Keratinocyte (primary cell): ENCODE measurements at regions not wholly inside any gene's neighbourhood (a gene's known extent, or its start where the extent isn't known, plus 50 kb on each side); places are given as distances from the start of the nearest gene placed in this dataset.

Experiments
- DNase-seq: peaks from one replicate; pipeline ENCODE4 v3.0.0-alpha.2; 2011; ENCODE audit warnings: low read depth, missing footprints, low spot score
- FAIRE-seq: peaks from 2 replicates; lab custom pipeline; 2011; peaks lifted over from hg19 to GRCh38; lab: Jason Lieb, UNC
- H2AFZ ChIP-seq: 2 replicates; pipeline ENCODE4 v1.6.0; 2012; ENCODE audit warnings: low read length, control low read depth, inconsistent platforms; ENCODE audit not compliant: control insufficient read depth
- H3K27ac ChIP-seq: 2 replicates; pipeline ENCODE4 v1.5.1; 2011; ENCODE audit warnings: low read length; ENCODE audit not compliant: control insufficient read depth, insufficient read depth
- H3K27me3 ChIP-seq: 3 replicates; pipeline ENCODE4 v1.6.0; 2011; ENCODE audit warnings: low read length; ENCODE audit not compliant: control insufficient read depth, insufficient read depth; ENCODE audit errors: extremely low read depth
- H3K36me3 ChIP-seq, 2 experiments: 2 replicates in 1 of 2; 3 replicates in 1 of 2; pipeline ENCODE4 v1.5.1; 2011; ENCODE audit warnings: low read length in 2 of 2, mild to moderate bottlenecking in 1 of 2; ENCODE audit not compliant: control insufficient read depth in 2 of 2, insufficient read depth in 2 of 2; ENCODE audit errors: extremely low read depth in 1 of 2
- H3K4me1 ChIP-seq: 3 replicates; pipeline ENCODE4 v1.5.1; 2011; ENCODE audit warnings: low read length; ENCODE audit not compliant: control insufficient read depth, insufficient read depth; ENCODE audit errors: extremely low read depth
- H3K4me2 ChIP-seq: 3 replicates; pipeline ENCODE4 v1.6.0; 2011; ENCODE audit warnings: low read depth, low read length; ENCODE audit not compliant: control insufficient read depth, insufficient read depth; ENCODE audit errors: extremely low read depth
- H3K4me3 ChIP-seq, 3 experiments: fragments of 200-600 bp in 1 of 3; sonication (generic) in 1 of 3; 2 replicates in 2 of 3; 3 replicates in 1 of 3; pipeline ENCODE4 v1.5.1; 2011 to 2016; ENCODE audit warnings: low read length in 3 of 3, mild to moderate bottlenecking in 3 of 3, control low read depth in 2 of 3, inconsistent platforms in 1 of 3, low read depth in 1 of 3, mixed read lengths in 1 of 3, mixed run types in 1 of 3, moderate library complexity in 1 of 3; ENCODE audit not compliant: control insufficient read depth in 2 of 3, insufficient read depth in 2 of 3; ENCODE audit errors: extremely low read depth in 1 of 3
- H3K79me2 ChIP-seq: 2 replicates; pipeline ENCODE4 v1.6.0; 2012; ENCODE audit warnings: low read length; ENCODE audit not compliant: control insufficient read depth, insufficient read depth
- H3K9ac ChIP-seq: 3 replicates; pipeline ENCODE4 v1.6.0; 2011; ENCODE audit warnings: low read length; ENCODE audit not compliant: control insufficient read depth, insufficient read depth; ENCODE audit errors: extremely low read depth
- H3K9me1 ChIP-seq: 3 replicates; pipeline ENCODE4 v1.6.0; 2011; ENCODE audit warnings: low read length; ENCODE audit not compliant: control insufficient read depth, insufficient read depth; ENCODE audit errors: extremely low read depth
- H3K9me3 ChIP-seq: 2 replicates; pipeline ENCODE4 v1.5.1; 2012; ENCODE audit warnings: low read depth, low read length; ENCODE audit not compliant: control insufficient read depth
- H4K20me1 ChIP-seq: 3 replicates; pipeline ENCODE4 v1.6.0; 2011; ENCODE audit warnings: low read length; ENCODE audit not compliant: control insufficient read depth, insufficient read depth; ENCODE audit errors: extremely low read depth
- CTCF ChIP-seq, 3 experiments: IDR thresholded peaks in 1 of 3; conservative IDR thresholded peaks in 1 of 3; optimal IDR thresholded peaks in 1 of 3; 2 replicates in 2 of 3; 3 replicates in 1 of 3; pipeline versions ENCODE3 to v1.5.1; 2011; ENCODE audit warnings: low read length in 3 of 3, mild to moderate bottlenecking in 3 of 3, moderate library complexity in 2 of 3, control low read depth in 1 of 3, inconsistent platforms in 1 of 3; ENCODE audit not compliant: insufficient read depth in 2 of 3; ENCODE audit errors: extremely low read depth in 1 of 3
- EZH2 ChIP-seq: IDR thresholded peaks from one replicate; pipeline ENCODE4 v1.6.1; 2012; ENCODE audit warnings: inconsistent platforms, mild to moderate bottlenecking, low read length, moderate library complexity
- dilution Hi-C: fragments of 300-500 bp; cut with MboI; formaldehyde crosslinking; loops from one replicate; pipeline ENCODE4 v1.7.0; 2020; ENCODE audit warnings: low sequenced_read_pairs; ENCODE audit not compliant: extremely low pct_ligation_motif_present

GRCh38 chr11:80327956-80328614 is 887.3 kb upstream of the TENM4 start:
- H3K27ac ChIP-seq = no peak overlapping the region
- no peak overlapping the region for H3K4me3 ChIP-seq
- no peaks in the 10 kb centered on the region for H3K36me3 ChIP-seq
- H4K20me1 ChIP-seq = no peaks in the 10 kb centered on the region
- no peak overlapping the region for H2AFZ ChIP-seq
- no peak for FAIRE-seq
- H3K9me3 ChIP-seq = no peaks in the 10 kb centered on the region
- H3K79me2 ChIP-seq = no peaks in the 10 kb centered on the region
- no peak overlapping the region for H3K9ac ChIP-seq
- no peaks in the 10 kb centered on the region for H3K9me1 ChIP-seq
- DNase-seq = no peak
- H3K4me1 ChIP-seq = no peaks in the 10 kb centered on the region
- dilution Hi-C loops = no loop called here
- H3K27me3 ChIP-seq = no peaks in the 10 kb centered on the region
- TF ChIP-seq CTCF (optimal IDR thresholded peaks at IDR 0.05 in 1 of 3, IDR thresholded peaks at IDR 0.05 in 1 of 3, conservative IDR thresholded peaks at IDR 0.05 in 1 of 3; ENCODE audit: extremely low read depth in 1 of 3, insufficient read depth in 2 of 3, low read length in 3 of 3) (no peak), EZH2 (no peak)
- H3K4me2 ChIP-seq = no peak overlapping the region

GRCh38 chr11:80321786-80322185 is 881.0 kb upstream of the TENM4 start:
- H3K79me2 ChIP-seq = no peaks in the 10 kb centered on the region
- H3K9ac ChIP-seq = no peak overlapping the region
- H3K27me3 ChIP-seq = no peaks in the 10 kb centered on the region
- no peaks in the 10 kb centered on the region for H3K9me1 ChIP-seq
- no peak overlapping the region for H3K27ac ChIP-seq
- dilution Hi-C loops = no loop called here
- no peak for TF ChIP-seq EZH2
- no peak for TF ChIP-seq CTCF (optimal IDR thresholded peaks at IDR 0.05 in 1 of 3, IDR thresholded peaks at IDR 0.05 in 1 of 3, conservative IDR thresholded peaks at IDR 0.05 in 1 of 3; ENCODE audit: extremely low read depth in 1 of 3, insufficient read depth in 2 of 3, low read length in 3 of 3)
- H4K20me1 ChIP-seq = no peaks in the 10 kb centered on the region
- H2AFZ ChIP-seq = no peak overlapping the region
- no peak overlapping the region for H3K4me3 ChIP-seq
- no peaks in the 10 kb centered on the region for H3K36me3 ChIP-seq
- no peaks in the 10 kb centered on the region for H3K9me3 ChIP-seq
- H3K4me1 ChIP-seq = no peaks in the 10 kb centered on the region
- DNase-seq (no peak), FAIRE-seq (no peak)
- no peak overlapping the region for H3K4me2 ChIP-seq
